HEK293T (cell line): ENCODE measurements at regions not wholly inside any gene's neighbourhood (a gene's known extent, or its start where the extent isn't known, plus 50 kb on each side); places are given as distances from the start of the nearest gene placed in this dataset.

Experiments used
- ARNT ChIP-seq: fragments of 450-650 bp; IDR thresholded peaks from 2 replicates; pipeline ENCODE4 v1.6.1; 2017; ENCODE audit warnings: mild to moderate bottlenecking
- BHLHE40 ChIP-seq: fragments of 450-650 bp; IDR thresholded peaks from 2 replicates; pipeline ENCODE4 v1.6.1; 2016; ENCODE audit warnings: mild to moderate bottlenecking, moderate library complexity, borderline replicate concordance
- FOXA1 ChIP-seq: fragments of 450-650 bp; IDR thresholded peaks from 2 replicates; pipeline ENCODE4 v1.6.1; 2016; ENCODE audit warnings: mild to moderate bottlenecking
- FOXK2 ChIP-seq: fragments of 450-650 bp; IDR thresholded peaks from 2 replicates; pipeline ENCODE4 v1.6.1; 2016; ENCODE audit warnings: mild to moderate bottlenecking
- L3MBTL2 ChIP-seq: fragments of 450-650 bp; conservative IDR thresholded peaks from 2 replicates; pipeline ENCODE4 v1.6.1; 2016; ENCODE audit warnings: mild to moderate bottlenecking
- NFRKB ChIP-seq: fragments of 450-650 bp; IDR thresholded peaks from 2 replicates; pipeline ENCODE4 v1.6.1; 2016; ENCODE audit warnings: mild to moderate bottlenecking, moderate library complexity
- SP1 ChIP-seq: fragments of 450-650 bp; IDR thresholded peaks from 2 replicates; pipeline ENCODE4 v1.6.1; 2017
- SUZ12 ChIP-seq: fragments of 450-650 bp; IDR thresholded peaks from 2 replicates; pipeline ENCODE4 v1.6.1; 2016; ENCODE audit warnings: mild to moderate bottlenecking

DNA sequence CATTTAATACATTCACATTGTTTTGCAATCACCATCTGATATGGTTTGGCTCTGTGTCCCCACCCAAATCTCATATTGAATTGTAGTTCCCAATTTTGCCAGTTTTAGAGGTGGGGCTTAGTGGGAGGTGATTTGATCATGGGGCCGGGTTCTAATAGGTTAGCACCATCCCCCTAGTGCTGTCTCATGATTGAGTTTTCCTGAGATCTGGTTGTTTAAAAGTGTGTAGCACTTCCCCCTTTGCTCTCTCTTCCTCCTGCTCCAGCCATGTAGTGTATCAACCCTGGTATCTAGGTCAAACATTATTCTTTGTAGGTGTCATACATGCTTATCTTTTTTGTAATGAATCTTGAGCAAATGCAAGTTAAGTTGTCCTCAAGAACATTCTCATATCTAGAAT lies 83.3 kb upstream of the KIT start:
- TF ChIP-seq SUZ12 (no peak), BHLHE40 (no peak), SP1 (no peak), ARNT (no peak), L3MBTL2 (no peak), NFRKB (no peak), FOXA1 (no peak), FOXK2 (no peak)
